DOHH2 (cell line): ENCODE measurements at regions not wholly inside any gene's neighbourhood (a gene's known extent, or its start where the extent isn't known, plus 50 kb on each side); places are given as distances from the start of the nearest gene placed in this dataset.

ENCODE experiments used
- EZH2phosphoT487 ChIP-seq: fragments of 200-600 bp; sonication (generic); IDR thresholded peaks from 2 replicates; pipeline ENCODE4 v1.6.1; 2017; ENCODE audit warnings: borderline replicate concordance, mild to moderate bottlenecking, antibody characterized with exemption, low read length, moderate library complexity, mixed read lengths
- TF ChIP-seq, protein P1 (sequence below): fragments of 200-600 bp; sonication (generic); IDR thresholded peaks from one replicate; pipeline ENCODE4 v1.5.1; 2014; ENCODE audit warnings: antibody characterized with exemption, mild to moderate bottlenecking, low read depth, low read length; ENCODE audit not compliant: poor library complexity, severe bottlenecking

DNA sequence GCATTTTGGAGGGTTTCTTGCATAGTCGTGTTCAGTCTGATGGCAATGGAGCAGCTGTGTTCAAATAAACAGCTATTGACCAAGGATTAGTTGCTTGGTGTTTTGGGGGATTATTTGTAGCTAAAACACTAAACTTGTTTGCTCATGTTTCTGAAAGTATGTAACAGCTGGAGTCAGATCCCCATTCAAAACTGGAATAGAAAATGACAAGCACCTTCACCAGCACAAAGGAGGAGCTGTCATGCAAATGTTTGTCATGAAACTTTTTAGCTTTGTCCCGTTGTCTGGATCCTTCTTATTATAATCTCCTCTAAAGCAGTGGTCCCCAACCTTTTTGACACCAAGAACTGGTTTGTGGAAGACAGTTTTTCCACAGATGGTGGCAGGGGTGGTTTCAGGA, 96.9 kb upstream of the ZNF236 start:
- TF ChIP-seq, protein P1, sequence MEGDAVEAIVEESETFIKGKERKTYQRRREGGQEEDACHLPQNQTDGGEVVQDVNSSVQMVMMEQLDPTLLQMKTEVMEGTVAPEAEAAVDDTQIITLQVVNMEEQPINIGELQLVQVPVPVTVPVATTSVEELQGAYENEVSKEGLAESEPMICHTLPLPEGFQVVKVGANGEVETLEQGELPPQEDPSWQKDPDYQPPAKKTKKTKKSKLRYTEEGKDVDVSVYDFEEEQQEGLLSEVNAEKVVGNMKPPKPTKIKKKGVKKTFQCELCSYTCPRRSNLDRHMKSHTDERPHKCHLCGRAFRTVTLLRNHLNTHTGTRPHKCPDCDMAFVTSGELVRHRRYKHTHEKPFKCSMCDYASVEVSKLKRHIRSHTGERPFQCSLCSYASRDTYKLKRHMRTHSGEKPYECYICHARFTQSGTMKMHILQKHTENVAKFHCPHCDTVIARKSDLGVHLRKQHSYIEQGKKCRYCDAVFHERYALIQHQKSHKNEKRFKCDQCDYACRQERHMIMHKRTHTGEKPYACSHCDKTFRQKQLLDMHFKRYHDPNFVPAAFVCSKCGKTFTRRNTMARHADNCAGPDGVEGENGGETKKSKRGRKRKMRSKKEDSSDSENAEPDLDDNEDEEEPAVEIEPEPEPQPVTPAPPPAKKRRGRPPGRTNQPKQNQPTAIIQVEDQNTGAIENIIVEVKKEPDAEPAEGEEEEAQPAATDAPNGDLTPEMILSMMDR = no peak
- TF ChIP-seq EZH2phosphoT487 = no peak
